ENCODE measurements at regions not wholly inside any gene's neighbourhood (a gene's known extent, or its start where the extent isn't known, plus 50 kb on each side); places are given as distances from the start of the nearest gene placed in this dataset.
"Not testable (repeated sequence)": the region's sequence is repeated elsewhere in the genome, so short reads cannot be mapped to it uniquely, and the experiment has no call there.

- not testable (repeated sequence) for DNase-seq
Measured at GRCh38 chr3:125918024-125918423, 51.0 kb upstream of the ROPN1B start.

GRCh38 chr3:125918451-125918850 is 50.5 kb upstream of the ROPN1B start:
- DNase-seq: not testable (repeated sequence)

- DNase-seq: not testable (repeated sequence)
Measured at GRCh38 chr3:125918866-125919265, 50.1 kb upstream of the ROPN1B start.
